CD4-positive, alpha-beta T cell treated with Interleukin-15 for 4 hours (primary cell): ENCODE measurements at regions not wholly inside any gene's neighbourhood (a gene's known extent, or its start where the extent isn't known, plus 50 kb on each side); places are given as distances from the start of the nearest gene placed in this dataset.
"Not testable (repeated sequence)": the region's sequence is repeated elsewhere in the genome, so short reads cannot be mapped to it uniquely, and the experiment has no call there.

Source experiments
- DNase-seq: peaks from one replicate; pipeline ENCODE4 v3.0.0-alpha.2; 2020; ENCODE audit warnings: low spot score

- DNase-seq = no peak
These were observed 619.7 kb downstream of the EPM2A start for GRCh38 chr6:145115638-145116037.

- DNase-seq = no peak
These were observed 618.6 kb downstream of the EPM2A start for GRCh38 chr6:145116591-145117178.

GRCh38 chr6:145118224-145118623, 617.1 kb downstream of the EPM2A start:
- no peak for DNase-seq

- DNase-seq = no peak
These were observed 616.2 kb downstream of the EPM2A start for GRCh38 chr6:145119081-145119480.

- DNase-seq = no peak
These were observed 602.6 kb downstream of the EPM2A start for GRCh38 chr6:145132709-145133108.

GRCh38 chr6:145135702-145136101, 599.6 kb downstream of the EPM2A start:
- DNase-seq = no peak

- DNase-seq = no peak
These were observed 597.9 kb downstream of the EPM2A start for GRCh38 chr6:145137425-145137824.

GRCh38 chr6:145138469-145139139, 596.7 kb downstream of the EPM2A start:
- no peak for DNase-seq

- DNase-seq = no peak
These were observed 596.0 kb downstream of the EPM2A start for GRCh38 chr6:145139140-145139850.

- no peak for DNase-seq
These were observed 595.4 kb downstream of the EPM2A start for GRCh38 chr6:145139895-145140294.

GRCh38 chr6:145141572-145141971, 593.7 kb downstream of the EPM2A start:
- DNase-seq = no peak

- DNase-seq = no peak
These were observed 592.4 kb downstream of the EPM2A start for GRCh38 chr6:145142958-145143357.

- DNase-seq = no peak
These were observed 591.9 kb downstream of the EPM2A start for GRCh38 chr6:145143379-145143778.

GRCh38 chr6:145147559-145147958, 587.8 kb downstream of the EPM2A start:
- no peak for DNase-seq

GRCh38 chr6:145147981-145148749, 587.2 kb downstream of the EPM2A start:
- DNase-seq = no peak

GRCh38 chr6:145148776-145149175, 586.5 kb downstream of the EPM2A start:
- DNase-seq = no peak

- no peak for DNase-seq
These were observed 583.7 kb downstream of the EPM2A start for GRCh38 chr6:145151624-145152023.

GRCh38 chr6:145153495-145153894, 581.8 kb downstream of the EPM2A start:
- DNase-seq = no peak

GRCh38 chr6:145155411-145155810, 579.9 kb downstream of the EPM2A start:
- DNase-seq = no peak

- no peak for DNase-seq
These were observed 579.2 kb downstream of the EPM2A start for GRCh38 chr6:145155873-145156782.

- DNase-seq = not testable (repeated sequence)
These were observed 576.7 kb downstream of the EPM2A start for GRCh38 chr6:145158636-145159035.

- DNase-seq = no peak
These were observed 575.4 kb downstream of the EPM2A start for GRCh38 chr6:145159921-145160320.
